Immature natural killer cell (primary cell): ENCODE measurements at regions not wholly inside any gene's neighbourhood (a gene's known extent, or its start where the extent isn't known, plus 50 kb on each side); places are given as distances from the start of the nearest gene placed in this dataset.
A peak's percentile ranks its signal among the peaks of the same experiment; 100 is the strongest.

ENCODE experiments used
- DNase-seq, 3 donors: peaks; one replicate each; pipeline ENCODE4 v3.0.0; 2022; ENCODE audit warnings: mixed read lengths in 1 of 3
- H3K27ac Mint-ChIP-seq, 6 donors: one replicate each; pipeline ENCODE4 v1.8.0; 2020; ENCODE audit warnings: mixed read lengths in 6 of 6, mild to moderate bottlenecking in 5 of 6, inconsistent platforms in 4 of 6, moderate library complexity in 3 of 6
- H3K27me3 Mint-ChIP-seq, 3 donors: one replicate each; pipeline ENCODE4 v1.8.0; 2020 to 2021; ENCODE audit warnings: low read depth in 3 of 3, mild to moderate bottlenecking in 3 of 3, mixed read lengths in 3 of 3, moderate library complexity in 3 of 3, inconsistent platforms in 1 of 3
- H3K36me3 Mint-ChIP-seq, 3 donors: one replicate each; pipeline ENCODE4 v1.8.0; 2020; ENCODE audit warnings: mixed read lengths in 3 of 3, inconsistent platforms in 2 of 3, mild to moderate bottlenecking in 2 of 3
- H3K4me1 Mint-ChIP-seq, 2 donors: one replicate each; pipeline ENCODE4 v1.8.0; 2020; ENCODE audit warnings: inconsistent platforms in 2 of 2, mild to moderate bottlenecking in 2 of 2, mixed read lengths in 2 of 2, moderate library complexity in 1 of 2
- H3K4me3 Mint-ChIP-seq, 5 donors: one replicate each; pipeline ENCODE4 v1.8.0; 2020; ENCODE audit warnings: mild to moderate bottlenecking in 5 of 5, mixed read lengths in 5 of 5, inconsistent platforms in 3 of 5, moderate library complexity in 3 of 5
- H3K9me3 Mint-ChIP-seq, 6 donors: one replicate each; pipeline ENCODE4 v1.8.0; 2020; ENCODE audit warnings: mild to moderate bottlenecking in 6 of 6, mixed read lengths in 6 of 6, inconsistent platforms in 4 of 6, moderate library complexity in 3 of 6

- H3K4me1 Mint-ChIP-seq = no peaks in the 10 kb centered on the region
- no peak overlapping the region for H3K4me3 Mint-ChIP-seq
- no peaks in the 10 kb centered on the region for H3K36me3 Mint-ChIP-seq
- no peaks in the 10 kb centered on the region for H3K27me3 Mint-ChIP-seq
- H3K27ac Mint-ChIP-seq = no peak overlapping the region
- no peak for DNase-seq
- peaks cover 0 to 20% (median 1%) of the 10 kb centered on the region in 6 donors for H3K9me3 Mint-ChIP-seq
These were observed 100.0 kb upstream of the PCDH9 start for GRCh38 chr13:67330149-67330548.

GRCh38 chr13:67328895-67329294, 98.8 kb upstream of the PCDH9 start:
- H3K4me3 Mint-ChIP-seq = no peak overlapping the region
- H3K9me3 Mint-ChIP-seq = peaks cover 0 to 13% (median 2%) of the 10 kb centered on the region in 6 donors
- no peaks in the 10 kb centered on the region for H3K36me3 Mint-ChIP-seq
- H3K27ac Mint-ChIP-seq = no peak overlapping the region
- DNase-seq = no peak
- no peaks in the 10 kb centered on the region for H3K4me1 Mint-ChIP-seq
- H3K27me3 Mint-ChIP-seq = peaks cover 0 to 3% (median 0%) of the 10 kb centered on the region in 3 donors

GRCh38 chr13:67318860-67319259, 88.7 kb upstream of the PCDH9 start:
- no peak for DNase-seq
- H3K36me3 Mint-ChIP-seq = no peaks in the 10 kb centered on the region
- no peaks in the 10 kb centered on the region for H3K4me1 Mint-ChIP-seq
- H3K27me3 Mint-ChIP-seq = peaks cover 0 to 3% (median 0%) of the 10 kb centered on the region in 3 donors
- no peak overlapping the region for H3K4me3 Mint-ChIP-seq
- H3K9me3 Mint-ChIP-seq = peaks cover 2 to 22% (median 9%) of the 10 kb centered on the region in 6 donors
- no peak overlapping the region for H3K27ac Mint-ChIP-seq

GRCh38 chr13:67318398-67318797, 88.3 kb upstream of the PCDH9 start:
- DNase-seq = no peak
- peaks cover 2 to 22% (median 9%) of the 10 kb centered on the region in 6 donors for H3K9me3 Mint-ChIP-seq
- no peaks in the 10 kb centered on the region for H3K36me3 Mint-ChIP-seq
- H3K4me1 Mint-ChIP-seq = no peaks in the 10 kb centered on the region
- H3K27me3 Mint-ChIP-seq = peaks cover 0 to 3% (median 0%) of the 10 kb centered on the region in 3 donors
- no peak overlapping the region for H3K27ac Mint-ChIP-seq
- H3K4me3 Mint-ChIP-seq = no peak overlapping the region

GRCh38 chr13:67314405-67314804, 84.3 kb upstream of the PCDH9 start:
- no peaks in the 10 kb centered on the region for H3K4me1 Mint-ChIP-seq
- peaks cover 0 to 15% (median 6%) of the 10 kb centered on the region in 6 donors for H3K9me3 Mint-ChIP-seq
- DNase-seq = no peak
- H3K27ac Mint-ChIP-seq = no peak overlapping the region
- no peak overlapping the region for H3K4me3 Mint-ChIP-seq
- peaks cover 0 to 3% (median 0%) of the 10 kb centered on the region in 3 donors for H3K27me3 Mint-ChIP-seq
- no peaks in the 10 kb centered on the region for H3K36me3 Mint-ChIP-seq

GRCh38 chr13:67308004-67308772, 78.1 kb upstream of the PCDH9 start:
- Mint-ChIP-seq H3K27ac (no peak overlapping the region), H3K4me3 (no peak overlapping the region), H3K9me3 (peaks cover 0 to 9% (median 3%) of the 10 kb centered on the region in 6 donors), H3K27me3 (peaks cover 0 to 2% (median 0%) of the 10 kb centered on the region in 3 donors), H3K4me1 (no peaks in the 10 kb centered on the region), H3K36me3 (no peaks in the 10 kb centered on the region)
- no peak for DNase-seq

GRCh38 chr13:67306742-67307141, 76.6 kb upstream of the PCDH9 start:
- peaks cover 0 to 2% (median 0%) of the 10 kb centered on the region in 3 donors for H3K27me3 Mint-ChIP-seq

GRCh38 chr13:67303661-67304333, 73.7 kb upstream of the PCDH9 start:
- Mint-ChIP-seq H3K9me3 (peaks cover 0 to 36% (median 3%) of the 10 kb centered on the region in 6 donors), H3K4me3 (no peak overlapping the region), H3K27ac (no peak overlapping the region), H3K36me3 (no peaks in the 10 kb centered on the region), H3K27me3 (peaks cover 0 to 1% (median 0%) of the 10 kb centered on the region in 3 donors), H3K4me1 (no peaks in the 10 kb centered on the region)
- no peak for DNase-seq

More at GRCh38 chr13:67306742-67307141, 76.6 kb upstream of the PCDH9 start:
- Mint-ChIP-seq H3K27ac (no peak overlapping the region), H3K9me3 (peaks cover 0 to 11% (median 3%) of the 10 kb centered on the region in 6 donors), H3K4me1 (no peaks in the 10 kb centered on the region), H3K4me3 (no peak overlapping the region), H3K36me3 (no peaks in the 10 kb centered on the region)
- no peak for DNase-seq

- Mint-ChIP-seq H3K4me1 (no peaks in the 10 kb centered on the region), H3K27me3 (no peaks in the 10 kb centered on the region), H3K4me3 (no peak overlapping the region), H3K9me3 (peaks cover 0 to 32% (median 7%) of the 10 kb centered on the region in 6 donors), H3K27ac (no peak overlapping the region), H3K36me3 (no peaks in the 10 kb centered on the region)
- DNase-seq = no peak
These were observed 69.6 kb upstream of the PCDH9 start for GRCh38 chr13:67299751-67300150.

GRCh38 chr13:67299072-67299635, 69.0 kb upstream of the PCDH9 start:
- no peak for DNase-seq
- H3K4me1 Mint-ChIP-seq = no peaks in the 10 kb centered on the region
- H3K27ac Mint-ChIP-seq = no peak overlapping the region
- H3K27me3 Mint-ChIP-seq = no peaks in the 10 kb centered on the region
- H3K36me3 Mint-ChIP-seq = no peaks in the 10 kb centered on the region
- H3K4me3 Mint-ChIP-seq = no peak overlapping the region
- H3K9me3 Mint-ChIP-seq = peaks cover 0 to 32% (median 7%) of the 10 kb centered on the region in 6 donors

- DNase-seq = no peak
- peak overlapping the region in 1 of 6 donors; percentile 18 for H3K27ac Mint-ChIP-seq
- H3K4me1 Mint-ChIP-seq = no peaks in the 10 kb centered on the region
- peaks cover 0 to 32% (median 7%) of the 10 kb centered on the region in 6 donors for H3K9me3 Mint-ChIP-seq
- no peaks in the 10 kb centered on the region for H3K36me3 Mint-ChIP-seq
- H3K4me3 Mint-ChIP-seq = no peak overlapping the region
- H3K27me3 Mint-ChIP-seq = no peaks in the 10 kb centered on the region
These were observed 68.2 kb upstream of the PCDH9 start for GRCh38 chr13:67298297-67298696.

GRCh38 chr13:67296511-67296910, 66.4 kb upstream of the PCDH9 start:
- H3K27ac Mint-ChIP-seq = no peak overlapping the region
- H3K9me3 Mint-ChIP-seq = peaks cover 0 to 31% (median 9%) of the 10 kb centered on the region in 6 donors
- no peaks in the 10 kb centered on the region for H3K36me3 Mint-ChIP-seq
- H3K4me3 Mint-ChIP-seq = no peak overlapping the region
- no peaks in the 10 kb centered on the region for H3K27me3 Mint-ChIP-seq
- H3K4me1 Mint-ChIP-seq = no peaks in the 10 kb centered on the region
- no peak for DNase-seq

- Mint-ChIP-seq H3K9me3 (peaks cover 3 to 18% (median 7%) of the 10 kb centered on the region in 6 donors), H3K4me3 (no peak overlapping the region), H3K27me3 (peaks cover 0 to 2% (median 0%) of the 10 kb centered on the region in 3 donors), H3K27ac (no peak overlapping the region), H3K4me1 (no peaks in the 10 kb centered on the region), H3K36me3 (no peaks in the 10 kb centered on the region)
- no peak for DNase-seq
These were observed 62.8 kb upstream of the PCDH9 start for GRCh38 chr13:67292886-67293285.

GRCh38 chr13:67285611-67286010, 55.5 kb upstream of the PCDH9 start:
- Mint-ChIP-seq H3K36me3 (no peaks in the 10 kb centered on the region), H3K27ac (no peak overlapping the region), H3K27me3 (peaks cover 0 to 2% (median 1%) of the 10 kb centered on the region in 3 donors), H3K4me1 (no peaks in the 10 kb centered on the region), H3K9me3 (peaks cover 0 to 27% (median 5%) of the 10 kb centered on the region in 6 donors), H3K4me3 (no peak overlapping the region)
- no peak for DNase-seq
